Left lung (tissue), 4 donors: ENCODE measurements at regions not wholly inside any gene's neighbourhood (a gene's known extent, or its start where the extent isn't known, plus 50 kb on each side); places are given as distances from the start of the nearest gene placed in this dataset.
"Not testable (repeated sequence)": the region's sequence is repeated elsewhere in the genome, so short reads cannot be mapped to it uniquely, and the experiment has no call there.

Source experiments
- ATAC-seq: fragments of 200-7000 bp; cut with Tn5 transposase; one replicate; pipeline ENCODE4 v1.9.1; 2020; ENCODE audit warnings: moderate library complexity
- DNase-seq, 4 donors: peaks; one replicate each; pipeline ENCODE4 v3.0.0-alpha.2; 2013 to 2020
- H3K27ac ChIP-seq, 2 donors: fragments of 200-600 bp; sonication (generic) in 1 of 2; one replicate each; pipeline versions ENCODE4 v1.5.0 to v1.8.0; 2020 to 2021
- H3K27me3 ChIP-seq, 2 donors: fragments of 200-600 bp; sonication (generic) in 1 of 2; one replicate each; pipeline versions ENCODE4 v1.5.0 to v1.8.0; 2020 to 2021
- H3K36me3 ChIP-seq, 2 donors: fragments of 200-600 bp; sonication (generic) in 1 of 2; one replicate each; pipeline versions ENCODE4 v1.5.0 to v1.8.0; 2020 to 2021
- H3K4me1 ChIP-seq, 2 donors: fragments of 200-600 bp; one replicate each; pipeline ENCODE4 v1.8.0; 2021
- H3K4me3 ChIP-seq, 2 donors: fragments of 200-600 bp; sonication (generic) in 1 of 2; one replicate each; pipeline versions ENCODE4 v1.5.0 to v1.8.0; 2020 to 2021; ENCODE audit warnings: mild to moderate bottlenecking in 1 of 2
- H3K9me3 ChIP-seq, 2 donors: fragments of 200-600 bp; sonication (generic) in 1 of 2; one replicate each; pipeline versions ENCODE4 v1.5.0 to v1.8.0; 2020 to 2021
- CTCF ChIP-seq, 2 donors: fragments of 200-600 bp; sonication (generic) in 1 of 2; IDR thresholded peaks; one replicate each; pipeline versions ENCODE4 v1.5.0 to v1.8.0; 2021; ENCODE audit warnings: antibody characterized with exemption in 2 of 2
- intact Hi-C, 2 donors: fragments of 100-400 bp; cut with DNase I; formaldehyde crosslinking; loops; one replicate each; pipeline versions ENCODE4 v1.11.2 to v1.14.2; 2022
- donor health status: DM: no; HTN: yes; CAD: no.
- donor health status: DM: no; HTN: no; CAD: no.

- Histone ChIP-seq H3K4me1 (no peaks in the 10 kb centered on the region), H3K4me3 (no peak overlapping the region), H3K9me3 (no peaks in the 10 kb centered on the region), H3K27ac (no peak overlapping the region), H3K27me3 (no peaks in the 10 kb centered on the region), H3K36me3 (no peaks in the 10 kb centered on the region)
- intact Hi-C loops: no loop called here
- no peak for DNase-seq
- TF ChIP-seq CTCF (IDR thresholded peaks at IDR 0.05): no peak
- ATAC-seq: no peak
These were observed 115.0 kb upstream of the PZP start for GRCh38 chr12:9323144-9323681.

GRCh38 chr12:9319842-9320173, 111.6 kb upstream of the PZP start:
- ATAC-seq (peak; percentile 59), DNase-seq (no peak)
- H3K4me3 ChIP-seq: no peak overlapping the region
- no peaks in the 10 kb centered on the region for H3K27me3 ChIP-seq
- no peak for TF ChIP-seq CTCF (IDR thresholded peaks at IDR 0.05)
- H3K9me3 ChIP-seq: no peaks in the 10 kb centered on the region
- H3K27ac ChIP-seq: no peak overlapping the region
- intact Hi-C loops: loop anchor here in 1 of 2 donors (10.0 kb wide), 1 partner anchor 255 kb away; no protein-coding TSS in a partner anchor
- H3K4me1 ChIP-seq: no peaks in the 10 kb centered on the region
- no peaks in the 10 kb centered on the region for H3K36me3 ChIP-seq

GRCh38 chr12:9319044-9319841, 111.0 kb upstream of the PZP start:
- no peaks in the 10 kb centered on the region for H3K9me3 ChIP-seq
- no peaks in the 10 kb centered on the region for H3K27me3 ChIP-seq
- intact Hi-C loops: loop anchor here in 1 of 2 donors (10.0 kb wide), 1 partner anchor 254 kb away; no protein-coding TSS in a partner anchor
- no peaks in the 10 kb centered on the region for H3K36me3 ChIP-seq
- no peak overlapping the region for H3K27ac ChIP-seq
- peak; percentile 69 for ATAC-seq
- H3K4me1 ChIP-seq: no peaks in the 10 kb centered on the region
- no peak for DNase-seq
- H3K4me3 ChIP-seq: no peak overlapping the region
- TF ChIP-seq CTCF (IDR thresholded peaks at IDR 0.05): no peak

- H3K27ac ChIP-seq, H3K9me3 ChIP-seq, DNase-seq, H3K27me3 ChIP-seq, H3K4me3 ChIP-seq, H3K4me1 ChIP-seq, H3K36me3 ChIP-seq: not testable (repeated sequence)
- ATAC-seq: peak; percentile 54
- intact Hi-C loops: loop anchor here in 1 of 2 donors (10.0 kb wide), 1 partner anchor 249 kb away; no protein-coding TSS in a partner anchor
These were observed 105.3 kb upstream of the PZP start for GRCh38 chr12:9313479-9313878.

- not testable (repeated sequence) for H3K9me3 ChIP-seq, H3K36me3 ChIP-seq, H3K27me3 ChIP-seq, ATAC-seq, H3K4me3 ChIP-seq, H3K4me1 ChIP-seq, H3K27ac ChIP-seq
- intact Hi-C loops: loop anchor here in 1 of 2 donors (10.0 kb wide), 1 partner anchor 248 kb away; no protein-coding TSS in a partner anchor
- peak in 1 of 4 donors; percentile 68 for DNase-seq
These were observed 104.5 kb upstream of the PZP start for GRCh38 chr12:9312406-9313392.

- not testable (repeated sequence) for H3K4me1 ChIP-seq, H3K9me3 ChIP-seq, H3K27ac ChIP-seq, DNase-seq, H3K4me3 ChIP-seq, ATAC-seq, H3K27me3 ChIP-seq
- intact Hi-C loops: loop anchor here in 1 of 2 donors (10.0 kb wide), 1 partner anchor 247 kb away; no protein-coding TSS in a partner anchor
- peaks cover 0 to 13% of the 10 kb centered on the region in 2 donors for H3K36me3 ChIP-seq
These were observed 103.3 kb upstream of the PZP start for GRCh38 chr12:9311454-9311853.

GRCh38 chr12:9310645-9311044, 102.5 kb upstream of the PZP start:
- not testable (repeated sequence) for H3K27me3 ChIP-seq, H3K9me3 ChIP-seq, H3K4me1 ChIP-seq, ATAC-seq, DNase-seq, H3K4me3 ChIP-seq, H3K27ac ChIP-seq
- peaks cover 0 to 16% of the 10 kb centered on the region in 2 donors for H3K36me3 ChIP-seq
- intact Hi-C loops: loop anchor here in 1 of 2 donors (10.0 kb wide), 1 partner anchor 246 kb away; no protein-coding TSS in a partner anchor

- intact Hi-C loops: loop anchor here in 1 of 2 donors (10.0 kb wide), 1 partner anchor 245 kb away; no protein-coding TSS in a partner anchor
- H3K9me3 ChIP-seq, H3K4me3 ChIP-seq, ATAC-seq, H3K27me3 ChIP-seq, DNase-seq, H3K27ac ChIP-seq, H3K4me1 ChIP-seq: not testable (repeated sequence)
- H3K36me3 ChIP-seq: peaks cover 0 to 17% of the 10 kb centered on the region in 2 donors
These were observed 101.6 kb upstream of the PZP start for GRCh38 chr12:9309749-9310148.

- DNase-seq, intact Hi-C loops, H3K4me3 ChIP-seq, H3K27me3 ChIP-seq, ATAC-seq, H3K9me3 ChIP-seq, H3K27ac ChIP-seq, H3K4me1 ChIP-seq: not testable (repeated sequence)
- H3K36me3 ChIP-seq: peaks cover 0 to 21% of the 10 kb centered on the region in 2 donors
These were observed 100.5 kb upstream of the PZP start for GRCh38 chr12:9308745-9309144.
